Activated effector memory CD4-positive, alpha-beta T cell treated with anti-CD3 and anti-CD28 coated beads, Interleukin-2, amount 50 U/mL, for 16 hours (primary cell): ENCODE measurements at regions not wholly inside any gene's neighbourhood (a gene's known extent, or its start where the extent isn't known, plus 50 kb on each side); places are given as distances from the start of the nearest gene placed in this dataset.
"Not testable (repeated sequence)": the region's sequence is repeated elsewhere in the genome, so short reads cannot be mapped to it uniquely, and the experiment has no call there.

Source experiments
- DNase-seq: peaks from one replicate; pipeline ENCODE4 v3.0.0-alpha.2; 2020

- DNase-seq, result no peak
Observed at GRCh38 chr15:24733659-24734058, 58.1 kb downstream of the NPAP1 start.

- no peak for DNase-seq
Observed at GRCh38 chr15:24734396-24734795, 58.8 kb downstream of the NPAP1 start.

GRCh38 chr15:24745290-24745689, 69.7 kb downstream of the NPAP1 start:
- no peak for DNase-seq

GRCh38 chr15:24746094-24746493, 70.5 kb downstream of the NPAP1 start:
- DNase-seq, result no peak

- no peak for DNase-seq
Observed at GRCh38 chr15:24747376-24747775, 71.8 kb downstream of the NPAP1 start.

- no peak for DNase-seq
Observed at GRCh38 chr15:24748812-24749439, 73.4 kb downstream of the NPAP1 start.

GRCh38 chr15:24752354-24752753, 76.8 kb downstream of the NPAP1 start:
- no peak for DNase-seq

- DNase-seq, result no peak
Observed at GRCh38 chr15:24756101-24756500, 80.5 kb downstream of the NPAP1 start.

GRCh38 chr15:24760066-24760465, 84.5 kb downstream of the NPAP1 start:
- no peak for DNase-seq

GRCh38 chr15:24761704-24762302, 86.2 kb downstream of the NPAP1 start:
- DNase-seq, result no peak

- DNase-seq, result no peak
Observed at GRCh38 chr15:24763891-24764290, 88.3 kb downstream of the NPAP1 start.

GRCh38 chr15:24764375-24765171, 89.0 kb downstream of the NPAP1 start:
- DNase-seq, result no peak

GRCh38 chr15:24766511-24767133, 91.0 kb downstream of the NPAP1 start:
- DNase-seq, result no peak

- DNase-seq, result no peak
Observed at GRCh38 chr15:24772266-24772665, 96.7 kb downstream of the NPAP1 start.

- DNase-seq, result peak; percentile 85
Observed at GRCh38 chr15:24772686-24773373, 97.3 kb downstream of the NPAP1 start.

GRCh38 chr15:24777307-24777706, 101.7 kb downstream of the NPAP1 start:
- DNase-seq, result no peak

- DNase-seq, result no peak
Observed at GRCh38 chr15:24784506-24784905, 108.9 kb downstream of the NPAP1 start.

- DNase-seq, result no peak
Observed at GRCh38 chr15:24786347-24786746, 110.8 kb downstream of the NPAP1 start.

- not testable (repeated sequence) for DNase-seq
Observed at GRCh38 chr15:24802624-24803023, 127.0 kb downstream of the NPAP1 start.

- DNase-seq, result no peak
Observed at GRCh38 chr15:24819680-24820079, 135.1 kb upstream of the SNRPN start.

GRCh38 chr15:24823473-24823872, 131.3 kb upstream of the SNRPN start:
- DNase-seq, result no peak

- DNase-seq, result no peak
Observed at GRCh38 chr15:24832282-24832681, 122.5 kb upstream of the SNRPN start.

GRCh38 chr15:24835301-24835700, 119.5 kb upstream of the SNRPN start:
- no peak for DNase-seq
